ENCODE measurements at regions not wholly inside any gene's neighbourhood (a gene's known extent, or its start where the extent isn't known, plus 50 kb on each side); places are given as distances from the start of the nearest gene placed in this dataset.

DNA sequence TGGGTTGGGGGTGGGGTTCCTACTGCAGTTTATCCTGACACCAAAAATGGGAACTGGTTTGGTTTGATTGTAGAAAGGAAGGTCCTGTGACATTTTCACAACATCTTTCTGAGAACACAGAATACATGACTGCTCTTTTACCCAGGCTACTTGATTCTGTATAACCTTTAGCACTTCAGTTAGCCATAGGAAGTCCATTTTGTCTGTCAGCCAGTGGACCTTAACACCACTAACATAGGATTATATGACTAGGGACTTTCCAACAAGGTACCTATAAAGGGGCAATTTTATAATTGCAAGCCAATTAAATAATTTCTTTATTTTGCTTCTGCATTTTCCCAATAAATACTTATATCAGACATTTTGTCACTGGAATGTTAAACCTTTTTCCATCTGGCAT lies 489.2 kb upstream of the MIS18BP1 start:
- TF ChIP-seq, protein P1, sequence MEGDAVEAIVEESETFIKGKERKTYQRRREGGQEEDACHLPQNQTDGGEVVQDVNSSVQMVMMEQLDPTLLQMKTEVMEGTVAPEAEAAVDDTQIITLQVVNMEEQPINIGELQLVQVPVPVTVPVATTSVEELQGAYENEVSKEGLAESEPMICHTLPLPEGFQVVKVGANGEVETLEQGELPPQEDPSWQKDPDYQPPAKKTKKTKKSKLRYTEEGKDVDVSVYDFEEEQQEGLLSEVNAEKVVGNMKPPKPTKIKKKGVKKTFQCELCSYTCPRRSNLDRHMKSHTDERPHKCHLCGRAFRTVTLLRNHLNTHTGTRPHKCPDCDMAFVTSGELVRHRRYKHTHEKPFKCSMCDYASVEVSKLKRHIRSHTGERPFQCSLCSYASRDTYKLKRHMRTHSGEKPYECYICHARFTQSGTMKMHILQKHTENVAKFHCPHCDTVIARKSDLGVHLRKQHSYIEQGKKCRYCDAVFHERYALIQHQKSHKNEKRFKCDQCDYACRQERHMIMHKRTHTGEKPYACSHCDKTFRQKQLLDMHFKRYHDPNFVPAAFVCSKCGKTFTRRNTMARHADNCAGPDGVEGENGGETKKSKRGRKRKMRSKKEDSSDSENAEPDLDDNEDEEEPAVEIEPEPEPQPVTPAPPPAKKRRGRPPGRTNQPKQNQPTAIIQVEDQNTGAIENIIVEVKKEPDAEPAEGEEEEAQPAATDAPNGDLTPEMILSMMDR (conservative IDR thresholded peaks at IDR 0.05; ENCODE audit: low read depth, low read length), result no peak
- no peak for TF ChIP-seq POLR2A (IDR thresholded peaks at IDR 0.05; ENCODE audit: low read depth, low read length)
- TF ChIP-seq, protein P2, sequence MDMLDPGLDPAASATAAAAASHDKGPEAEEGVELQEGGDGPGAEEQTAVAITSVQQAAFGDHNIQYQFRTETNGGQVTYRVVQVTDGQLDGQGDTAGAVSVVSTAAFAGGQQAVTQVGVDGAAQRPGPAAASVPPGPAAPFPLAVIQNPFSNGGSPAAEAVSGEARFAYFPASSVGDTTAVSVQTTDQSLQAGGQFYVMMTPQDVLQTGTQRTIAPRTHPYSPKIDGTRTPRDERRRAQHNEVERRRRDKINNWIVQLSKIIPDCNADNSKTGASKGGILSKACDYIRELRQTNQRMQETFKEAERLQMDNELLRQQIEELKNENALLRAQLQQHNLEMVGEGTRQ (IDR thresholded peaks at IDR 0.05; ENCODE audit: low read depth, low read length), result no peak
- TF ChIP-seq CEBPB (IDR thresholded peaks at IDR 0.05; ENCODE audit: low read depth, low read length), result no peak
- no peak for TF ChIP-seq RAD21 (IDR thresholded peaks at IDR 0.05; ENCODE audit: low read length)
- TF ChIP-seq BHLHE40 (IDR thresholded peaks at IDR 0.05; ENCODE audit: low read depth, low read length), result no peak
- TF ChIP-seq SMC3 (IDR thresholded peaks at IDR 0.05; ENCODE audit: low read depth, low read length), result no peak
- TF ChIP-seq MAFK (IDR thresholded peaks at IDR 0.05; ENCODE audit: low read depth, low read length), result no peak
- no peak for TF ChIP-seq MAZ (IDR thresholded peaks at IDR 0.05; ENCODE audit: borderline replicate concordance, low read depth, low read length)
- no peak for TF ChIP-seq RFX5 (IDR thresholded peaks at IDR 0.05; ENCODE audit: low read depth, low read length)
- TF ChIP-seq MXI1 (IDR thresholded peaks at IDR 0.05; ENCODE audit: borderline replicate concordance, low read depth, low read length), result no peak
- no peak for TF ChIP-seq FOS (IDR thresholded peaks at IDR 0.05; ENCODE audit: low read depth, low read length)
